ENCODE measurements at regions not wholly inside any gene's neighbourhood (a gene's known extent, or its start where the extent isn't known, plus 50 kb on each side); places are given as distances from the start of the nearest gene placed in this dataset.

GRCh38 chr1:82540006-82540405, 739.3 kb downstream of the ADGRL2 start:
- no peak overlapping the region for H3K4me3 ChIP-seq (ENCODE audit: extremely low read depth, insufficient read depth, low read length, poor library complexity, severe bottlenecking)
- no peak overlapping the region for H3K27ac ChIP-seq (ENCODE audit: low read depth, low read length, severe bottlenecking)
- WGBS, 2 experiments (ENCODE audit: insufficient coverage in 2 of 2), result no CpG with 5 or more reads among the region's 2 CpGs
- no peaks in the 10 kb centered on the region for H3K36me3 ChIP-seq (ENCODE audit: control insufficient read depth, insufficient read depth, low read length)
- no peaks in the 10 kb centered on the region for H3K9me3 ChIP-seq (ENCODE audit: control insufficient read depth, low read length)
- no peaks in the 10 kb centered on the region for H3K4me1 ChIP-seq (ENCODE audit: control insufficient read depth, insufficient read depth, low read length, poor library complexity, severe bottlenecking)

- no peaks in the 10 kb centered on the region for H3K36me3 ChIP-seq (ENCODE audit: control insufficient read depth, insufficient read depth, low read length)
- H3K4me3 ChIP-seq (ENCODE audit: extremely low read depth, insufficient read depth, low read length, poor library complexity, severe bottlenecking), result no peak overlapping the region
- H3K4me1 ChIP-seq (ENCODE audit: control insufficient read depth, insufficient read depth, low read length, poor library complexity, severe bottlenecking), result no peaks in the 10 kb centered on the region
- no peaks in the 10 kb centered on the region for H3K9me3 ChIP-seq (ENCODE audit: control insufficient read depth, low read length)
- no peak overlapping the region for H3K27ac ChIP-seq (ENCODE audit: low read depth, low read length, severe bottlenecking)
Measured at GRCh38 chr1:82538876-82539275, 738.1 kb downstream of the ADGRL2 start.

- H3K4me1 ChIP-seq (ENCODE audit: control insufficient read depth, insufficient read depth, low read length, poor library complexity, severe bottlenecking), result no peaks in the 10 kb centered on the region
- no peak overlapping the region for H3K4me3 ChIP-seq (ENCODE audit: extremely low read depth, insufficient read depth, low read length, poor library complexity, severe bottlenecking)
- no peak overlapping the region for H3K27ac ChIP-seq (ENCODE audit: low read depth, low read length, severe bottlenecking)
- WGBS, 2 experiments (ENCODE audit: insufficient coverage in 2 of 2), result 87 to 97% methylated on average over 6 of the region's 6 CpGs
- H3K36me3 ChIP-seq (ENCODE audit: control insufficient read depth, insufficient read depth, low read length), result no peaks in the 10 kb centered on the region
- peaks cover 5% of the 10 kb centered on the region for H3K9me3 ChIP-seq (ENCODE audit: control insufficient read depth, low read length)
Measured at GRCh38 chr1:82534996-82535395, 734.3 kb downstream of the ADGRL2 start.

- peaks cover 6% of the 10 kb centered on the region for H3K9me3 ChIP-seq (ENCODE audit: control insufficient read depth, low read length)
- no peaks in the 10 kb centered on the region for H3K36me3 ChIP-seq (ENCODE audit: control insufficient read depth, insufficient read depth, low read length)
- H3K27ac ChIP-seq (ENCODE audit: low read depth, low read length, severe bottlenecking), result no peak overlapping the region
- H3K4me3 ChIP-seq (ENCODE audit: extremely low read depth, insufficient read depth, low read length, poor library complexity, severe bottlenecking), result no peak overlapping the region
- H3K4me1 ChIP-seq (ENCODE audit: control insufficient read depth, insufficient read depth, low read length, poor library complexity, severe bottlenecking), result no peaks in the 10 kb centered on the region
Measured at GRCh38 chr1:82525378-82525777, 724.6 kb downstream of the ADGRL2 start.

GRCh38 chr1:82520611-82521010, 719.9 kb downstream of the ADGRL2 start:
- Histone ChIP-seq H3K27ac (ENCODE audit: low read depth, low read length, severe bottlenecking) (no peak overlapping the region), H3K36me3 (ENCODE audit: control insufficient read depth, insufficient read depth, low read length) (no peaks in the 10 kb centered on the region), H3K9me3 (ENCODE audit: control insufficient read depth, low read length) (no peaks in the 10 kb centered on the region), H3K4me1 (ENCODE audit: control insufficient read depth, insufficient read depth, low read length, poor library complexity, severe bottlenecking) (no peaks in the 10 kb centered on the region), H3K4me3 (ENCODE audit: extremely low read depth, insufficient read depth, low read length, poor library complexity, severe bottlenecking) (no peak overlapping the region)
- WGBS, 2 experiments (ENCODE audit: insufficient coverage in 2 of 2), result no CpG with 5 or more reads among the region's 1 CpG

- WGBS, 2 experiments (ENCODE audit: insufficient coverage in 2 of 2), result 48 to 58% methylated on average over 6 of the region's 8 CpGs
- H3K4me3 ChIP-seq (ENCODE audit: extremely low read depth, insufficient read depth, low read length, poor library complexity, severe bottlenecking), result no peak overlapping the region
- H3K27ac ChIP-seq (ENCODE audit: low read depth, low read length, severe bottlenecking), result no peak overlapping the region
- H3K9me3 ChIP-seq (ENCODE audit: control insufficient read depth, low read length), result no peaks in the 10 kb centered on the region
- H3K4me1 ChIP-seq (ENCODE audit: control insufficient read depth, insufficient read depth, low read length, poor library complexity, severe bottlenecking), result no peaks in the 10 kb centered on the region
- no peaks in the 10 kb centered on the region for H3K36me3 ChIP-seq (ENCODE audit: control insufficient read depth, insufficient read depth, low read length)
Measured at GRCh38 chr1:82517586-82517985, 716.9 kb downstream of the ADGRL2 start.

- Histone ChIP-seq H3K36me3 (ENCODE audit: control insufficient read depth, insufficient read depth, low read length) (no peaks in the 10 kb centered on the region), H3K27ac (ENCODE audit: low read depth, low read length, severe bottlenecking) (no peak overlapping the region), H3K4me1 (ENCODE audit: control insufficient read depth, insufficient read depth, low read length, poor library complexity, severe bottlenecking) (no peaks in the 10 kb centered on the region), H3K4me3 (ENCODE audit: extremely low read depth, insufficient read depth, low read length, poor library complexity, severe bottlenecking) (no peak overlapping the region), H3K9me3 (ENCODE audit: control insufficient read depth, low read length) (no peaks in the 10 kb centered on the region)
Measured at GRCh38 chr1:82515650-82516049, 714.9 kb downstream of the ADGRL2 start.

- no peak overlapping the region for H3K27ac ChIP-seq (ENCODE audit: low read depth, low read length, severe bottlenecking)
- H3K9me3 ChIP-seq (ENCODE audit: control insufficient read depth, low read length), result no peaks in the 10 kb centered on the region
- no peaks in the 10 kb centered on the region for H3K4me1 ChIP-seq (ENCODE audit: control insufficient read depth, insufficient read depth, low read length, poor library complexity, severe bottlenecking)
- H3K4me3 ChIP-seq (ENCODE audit: extremely low read depth, insufficient read depth, low read length, poor library complexity, severe bottlenecking), result no peak overlapping the region
- no peaks in the 10 kb centered on the region for H3K36me3 ChIP-seq (ENCODE audit: control insufficient read depth, insufficient read depth, low read length)
Measured at GRCh38 chr1:82511441-82511840, 710.7 kb downstream of the ADGRL2 start.

- H3K27ac ChIP-seq (ENCODE audit: low read depth, low read length, severe bottlenecking), result no peak overlapping the region
- H3K4me1 ChIP-seq (ENCODE audit: control insufficient read depth, insufficient read depth, low read length, poor library complexity, severe bottlenecking), result no peaks in the 10 kb centered on the region
- no CpG with 5 or more reads among the region's 2 CpGs for WGBS, 2 experiments (ENCODE audit: insufficient coverage in 2 of 2)
- no peak overlapping the region for H3K4me3 ChIP-seq (ENCODE audit: extremely low read depth, insufficient read depth, low read length, poor library complexity, severe bottlenecking)
- H3K36me3 ChIP-seq (ENCODE audit: control insufficient read depth, insufficient read depth, low read length), result no peaks in the 10 kb centered on the region
- no peaks in the 10 kb centered on the region for H3K9me3 ChIP-seq (ENCODE audit: control insufficient read depth, low read length)
Measured at GRCh38 chr1:82510431-82510830, 709.7 kb downstream of the ADGRL2 start.

GRCh38 chr1:82507011-82507410, 706.3 kb downstream of the ADGRL2 start:
- H3K9me3 ChIP-seq (ENCODE audit: control insufficient read depth, low read length), result no peaks in the 10 kb centered on the region
- H3K4me3 ChIP-seq (ENCODE audit: extremely low read depth, insufficient read depth, low read length, poor library complexity, severe bottlenecking), result no peak overlapping the region
- no peak overlapping the region for H3K27ac ChIP-seq (ENCODE audit: low read depth, low read length, severe bottlenecking)
- H3K36me3 ChIP-seq (ENCODE audit: control insufficient read depth, insufficient read depth, low read length), result no peaks in the 10 kb centered on the region
- H3K4me1 ChIP-seq (ENCODE audit: control insufficient read depth, insufficient read depth, low read length, poor library complexity, severe bottlenecking), result no peaks in the 10 kb centered on the region
- 91 to 100% methylated on average over 1 of the region's 1 CpG for WGBS, 2 experiments (ENCODE audit: insufficient coverage in 2 of 2)

GRCh38 chr1:82503822-82504221, 703.1 kb downstream of the ADGRL2 start:
- H3K27ac ChIP-seq (ENCODE audit: low read depth, low read length, severe bottlenecking), result no peak overlapping the region
- no CpG with 5 or more reads among the region's 1 CpG for WGBS, 2 experiments (ENCODE audit: insufficient coverage in 2 of 2)
- H3K4me1 ChIP-seq (ENCODE audit: control insufficient read depth, insufficient read depth, low read length, poor library complexity, severe bottlenecking), result no peaks in the 10 kb centered on the region
- H3K4me3 ChIP-seq (ENCODE audit: extremely low read depth, insufficient read depth, low read length, poor library complexity, severe bottlenecking), result no peak overlapping the region
- no peaks in the 10 kb centered on the region for H3K9me3 ChIP-seq (ENCODE audit: control insufficient read depth, low read length)
- no peaks in the 10 kb centered on the region for H3K36me3 ChIP-seq (ENCODE audit: control insufficient read depth, insufficient read depth, low read length)

- H3K4me3 ChIP-seq (ENCODE audit: extremely low read depth, insufficient read depth, low read length, poor library complexity, severe bottlenecking), result no peak overlapping the region
- peaks cover 23% of the 10 kb centered on the region for H3K9me3 ChIP-seq (ENCODE audit: control insufficient read depth, low read length)
- H3K4me1 ChIP-seq (ENCODE audit: control insufficient read depth, insufficient read depth, low read length, poor library complexity, severe bottlenecking), result no peaks in the 10 kb centered on the region
- no peaks in the 10 kb centered on the region for H3K36me3 ChIP-seq (ENCODE audit: control insufficient read depth, insufficient read depth, low read length)
- H3K27ac ChIP-seq (ENCODE audit: low read depth, low read length, severe bottlenecking), result no peak overlapping the region
Measured at GRCh38 chr1:82499022-82499421, 698.3 kb downstream of the ADGRL2 start.

Measured in mesodermal cell (in vitro differentiated cells).